Fibroblast of peridontal ligament (primary cell): ENCODE measurements at regions not wholly inside any gene's neighbourhood (a gene's known extent, or its start where the extent isn't known, plus 50 kb on each side); places are given as distances from the start of the nearest gene placed in this dataset.

Experiments used
- DNase-seq: peaks from one replicate; pipeline ENCODE4 v3.0.0-alpha.2; 2010; ENCODE audit errors: extremely low read depth

DNA sequence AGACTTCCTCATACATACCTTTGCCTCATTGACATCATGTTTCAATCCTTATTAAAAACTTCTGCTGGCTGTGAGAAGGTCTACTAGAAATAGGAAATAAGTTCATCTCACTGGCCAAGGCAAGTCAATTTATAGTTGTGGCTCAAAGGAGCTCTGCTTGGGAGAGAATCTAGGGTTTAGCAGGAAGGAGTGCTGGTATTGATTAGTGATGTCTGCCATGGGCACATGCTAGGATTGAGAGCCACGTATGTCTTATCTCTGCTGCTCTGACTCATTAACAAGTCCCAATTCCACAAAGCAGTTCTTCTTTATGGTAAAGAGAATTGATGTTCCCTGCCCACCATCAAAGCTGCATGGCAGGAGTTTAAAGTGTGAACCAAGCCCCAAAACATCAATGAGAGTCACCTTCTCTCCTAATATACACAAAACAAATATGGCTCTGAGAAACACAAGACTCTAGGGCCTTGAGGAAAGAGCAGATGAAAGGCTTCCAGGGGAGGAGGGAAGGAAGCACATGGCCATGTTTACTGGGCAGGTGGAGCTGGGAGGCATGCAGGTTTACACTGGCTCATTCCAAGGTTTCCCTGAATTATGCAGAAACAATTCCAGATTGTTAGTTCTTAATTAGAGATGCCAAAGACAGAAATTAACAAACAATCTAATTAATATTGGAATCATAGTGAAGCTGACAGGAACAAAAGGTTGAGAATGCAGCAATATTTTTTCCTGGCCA lies 931.9 kb upstream of the TMEM132C start:
- DNase-seq: no peak

DNA sequence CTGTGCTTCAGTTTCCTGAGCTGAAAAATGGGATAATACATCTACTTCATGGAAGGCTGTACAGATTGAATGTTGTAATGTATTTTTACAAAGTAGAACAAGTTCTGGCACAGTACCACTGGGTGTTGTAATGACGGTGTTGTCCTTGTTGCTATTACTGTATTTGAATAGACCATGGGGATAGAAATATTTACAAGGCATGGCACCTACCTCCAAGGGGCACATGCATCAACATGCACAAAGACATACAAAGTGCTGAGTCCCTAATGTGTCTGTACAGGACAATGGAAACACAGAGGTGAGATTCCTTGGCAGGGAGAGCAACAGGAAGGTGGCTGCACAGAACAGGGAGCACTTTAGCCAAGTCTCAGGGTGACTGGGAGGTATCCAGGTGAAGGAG lies 930.6 kb upstream of the TMEM132C start:
- DNase-seq: no peak

DNA sequence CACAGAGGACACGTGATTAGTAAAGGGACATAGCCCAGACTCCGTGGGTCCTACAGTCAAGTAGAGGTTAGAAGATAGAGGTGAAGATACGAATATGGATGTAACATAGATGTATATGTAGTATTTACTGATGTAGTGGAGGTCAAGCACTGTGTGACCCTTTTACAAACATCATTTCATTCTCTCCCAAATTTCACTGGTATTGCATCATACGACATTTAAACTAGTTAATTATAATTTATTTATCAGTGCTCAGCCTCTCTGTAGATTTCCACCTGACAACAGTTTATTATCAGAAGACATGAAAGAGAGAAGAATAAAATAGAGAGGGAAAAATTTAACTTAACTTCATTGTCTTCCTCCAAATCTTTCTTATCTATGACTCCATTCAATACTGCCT lies 927.9 kb upstream of the TMEM132C start:
- DNase-seq: no peak

DNA sequence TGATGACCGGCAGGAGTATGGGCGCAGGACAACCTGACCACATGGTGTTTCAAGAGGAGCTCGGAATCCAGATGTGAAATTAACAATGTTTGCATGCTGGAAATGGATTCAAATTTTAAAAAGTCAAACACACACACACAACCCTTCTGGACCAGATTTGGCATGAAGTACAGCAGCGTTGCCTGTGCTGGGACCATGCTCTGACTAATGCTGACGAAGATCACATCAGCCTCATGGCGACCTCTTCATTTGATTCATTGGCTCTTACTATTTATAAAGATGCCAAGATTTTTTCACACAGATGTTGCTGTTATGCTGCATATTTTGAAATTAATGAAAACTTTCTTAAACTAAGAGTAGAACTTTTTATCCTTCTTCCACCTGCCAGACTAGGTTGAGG lies 926.6 kb upstream of the TMEM132C start:
- DNase-seq: no peak

DNA sequence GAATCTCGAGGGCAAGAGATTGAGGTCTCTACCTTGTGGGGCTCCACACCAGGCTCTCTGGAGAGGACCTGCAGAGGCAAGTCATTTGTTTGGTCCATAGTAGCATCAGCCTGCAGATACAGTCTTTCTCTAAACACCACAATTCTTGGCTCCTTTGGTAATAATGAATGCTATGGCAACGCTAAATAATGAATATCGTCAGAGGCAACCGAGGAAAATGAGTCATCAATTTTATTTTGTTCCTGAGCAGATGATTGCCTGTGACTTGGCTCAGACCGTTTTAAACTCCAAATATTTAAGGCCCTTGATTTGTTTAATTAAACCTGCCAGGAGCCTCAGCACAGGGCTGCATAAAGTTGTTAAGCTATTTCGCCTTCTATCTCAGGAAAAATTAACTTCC lies 924.1 kb upstream of the TMEM132C start:
- DNase-seq: peak; percentile 29

DNA sequence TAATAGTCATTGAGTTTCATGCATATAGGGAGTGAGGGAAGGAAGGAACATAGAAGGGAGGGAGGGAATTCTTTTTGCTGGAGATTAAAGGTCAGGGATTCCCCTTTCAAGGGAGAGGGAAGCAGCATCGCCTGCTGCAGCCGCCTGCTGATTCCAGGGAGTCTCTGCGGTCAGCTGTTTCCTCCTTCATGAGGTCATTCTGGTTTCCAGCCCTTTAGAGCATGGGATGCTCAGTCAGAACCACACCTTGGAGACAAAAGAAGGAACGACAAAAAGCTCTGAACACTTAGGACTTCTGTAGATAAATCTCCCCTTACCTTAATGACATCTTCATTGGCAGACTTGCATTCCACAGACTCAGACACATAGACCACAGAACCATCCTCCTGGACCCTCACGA lies 923.0 kb upstream of the TMEM132C start:
- no peak for DNase-seq

DNA sequence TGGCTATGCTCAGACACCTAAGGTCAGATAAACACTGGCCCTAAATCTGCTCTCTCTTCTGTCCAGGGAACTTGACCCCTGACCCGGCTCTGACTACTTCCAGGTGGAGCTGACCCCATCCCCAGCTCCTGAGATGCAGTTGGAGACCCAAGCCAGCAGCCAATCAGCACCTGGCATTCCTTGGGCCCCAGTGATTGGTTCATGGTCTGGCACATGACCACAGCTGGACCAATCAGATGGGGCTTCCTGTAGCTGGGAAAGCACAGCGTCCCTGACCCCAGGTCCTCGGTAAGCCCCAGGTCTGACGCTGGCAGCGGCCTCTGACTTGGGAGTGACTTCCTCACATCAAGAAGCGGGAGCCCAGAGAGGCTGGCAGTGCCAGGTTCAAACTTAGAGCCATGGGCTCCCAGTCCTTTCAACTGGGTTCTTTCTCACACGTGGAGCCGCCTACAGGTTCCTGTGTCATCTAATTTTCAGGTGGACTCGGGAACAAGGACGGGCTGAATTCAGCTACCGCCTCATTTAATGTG lies 915.4 kb upstream of the TMEM132C start:
- no peak for DNase-seq

DNA sequence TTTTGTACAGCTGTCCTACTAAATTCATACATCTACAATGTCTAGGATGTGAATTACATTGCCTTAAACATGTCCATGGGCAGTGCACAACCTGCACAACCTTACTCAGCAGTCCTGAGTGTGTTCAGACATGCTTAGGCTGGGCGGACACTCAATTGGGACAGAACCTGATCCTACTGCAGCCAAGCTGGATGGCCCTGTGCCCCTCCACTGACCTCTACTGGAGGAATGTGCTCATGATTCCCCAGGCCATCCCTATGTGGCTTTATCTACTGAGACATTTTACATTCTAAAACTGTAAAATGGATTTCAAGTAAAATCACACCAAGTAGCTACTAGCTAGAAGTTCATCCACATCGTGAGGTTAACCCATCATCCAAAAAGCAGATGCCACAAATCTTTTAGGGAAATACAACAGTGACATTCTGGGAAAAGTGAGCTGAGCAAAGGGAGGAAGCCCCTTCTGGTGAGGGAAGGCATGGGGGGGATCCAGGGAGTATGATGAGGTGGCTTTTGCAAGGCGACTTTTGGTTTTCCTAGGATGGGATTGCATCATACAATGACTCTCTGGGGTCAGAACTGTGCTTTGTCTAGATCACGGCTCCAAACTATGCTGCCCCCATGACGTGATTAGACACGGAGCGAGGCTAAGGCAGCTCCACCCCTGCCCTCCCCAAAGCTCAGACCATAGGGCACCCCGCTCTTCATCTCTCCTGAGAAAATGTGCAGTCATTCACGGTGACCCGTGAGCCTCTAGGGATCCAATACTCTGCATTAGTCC lies 911.7 kb upstream of the TMEM132C start:
- DNase-seq: peak; percentile 54

DNA sequence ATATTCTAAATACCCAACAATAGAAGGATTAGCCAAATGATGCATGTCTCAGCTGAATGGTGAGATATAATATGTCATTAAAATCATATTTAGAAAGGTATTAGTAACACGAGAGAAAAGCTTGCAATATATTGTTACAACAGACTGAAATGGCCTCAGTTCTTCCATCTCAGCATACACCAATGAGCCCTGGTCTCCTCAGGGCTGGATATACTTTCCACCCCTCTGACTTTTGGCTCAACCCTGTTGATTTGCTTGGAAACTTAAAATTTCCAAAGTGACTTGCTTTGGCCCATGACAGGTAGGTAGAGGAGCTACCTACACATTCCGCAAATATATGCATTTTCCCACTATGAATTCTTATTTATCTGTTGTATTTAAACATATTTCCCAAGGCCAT lies 908.1 kb upstream of the TMEM132C start:
- DNase-seq: no peak

DNA sequence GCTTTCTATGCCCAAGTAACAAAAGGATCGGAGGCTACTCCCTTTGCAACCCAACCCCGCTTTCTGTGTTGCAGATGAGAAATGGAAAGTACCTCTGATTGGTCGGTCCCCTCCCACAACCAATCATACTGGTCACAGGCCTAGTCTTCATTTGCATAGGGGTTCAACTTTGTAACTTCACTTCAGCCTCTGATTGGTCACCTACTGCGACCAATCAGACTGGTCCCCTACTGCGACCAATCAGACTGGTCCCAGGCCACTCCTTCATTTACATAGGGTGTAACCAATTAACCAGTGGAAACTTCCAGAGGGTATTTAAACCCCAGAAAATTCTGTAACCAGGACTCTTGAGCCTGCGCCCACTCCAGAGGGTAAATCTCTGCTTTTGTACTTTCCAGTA lies 906.4 kb upstream of the TMEM132C start:
- no peak for DNase-seq

DNA sequence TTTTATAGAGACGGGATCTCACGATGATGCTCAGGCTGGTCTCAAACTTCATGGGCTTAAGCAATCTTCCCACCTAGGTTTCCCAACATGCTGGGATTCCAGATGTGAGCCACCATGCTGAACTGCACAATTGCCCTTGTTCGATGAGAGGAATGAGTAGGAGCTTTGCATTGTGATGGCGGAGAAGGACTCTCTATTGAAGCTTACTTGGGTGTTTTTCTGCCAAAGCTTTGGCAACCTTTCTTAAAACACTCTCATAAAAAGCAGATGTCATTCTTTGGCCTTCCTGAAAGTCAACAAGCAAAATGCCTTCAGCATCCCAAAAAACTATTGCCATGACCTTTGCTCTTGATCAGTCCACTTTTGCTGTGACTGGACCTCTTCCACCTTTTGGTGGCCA lies 904.8 kb upstream of the TMEM132C start:
- DNase-seq: no peak

DNA sequence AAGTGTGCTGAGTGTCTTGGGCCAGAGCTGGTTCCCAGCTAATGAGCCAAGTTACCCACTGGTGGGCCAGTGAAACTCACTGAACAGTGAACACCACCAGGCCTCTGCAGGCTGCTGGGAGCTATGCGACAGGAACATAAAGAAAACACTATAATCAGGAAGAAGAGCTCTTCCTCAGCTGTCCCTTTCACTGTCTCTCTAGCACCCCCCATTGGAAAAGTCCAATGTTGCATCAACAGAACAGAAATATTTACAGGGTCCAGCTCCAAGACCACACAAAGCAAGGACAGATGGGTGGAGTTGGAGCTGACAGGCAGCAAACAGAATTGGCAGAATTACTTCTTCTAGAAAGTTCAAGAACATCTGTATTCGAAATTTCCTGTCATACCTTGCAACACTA lies 903.6 kb upstream of the TMEM132C start:
- DNase-seq: no peak

DNA sequence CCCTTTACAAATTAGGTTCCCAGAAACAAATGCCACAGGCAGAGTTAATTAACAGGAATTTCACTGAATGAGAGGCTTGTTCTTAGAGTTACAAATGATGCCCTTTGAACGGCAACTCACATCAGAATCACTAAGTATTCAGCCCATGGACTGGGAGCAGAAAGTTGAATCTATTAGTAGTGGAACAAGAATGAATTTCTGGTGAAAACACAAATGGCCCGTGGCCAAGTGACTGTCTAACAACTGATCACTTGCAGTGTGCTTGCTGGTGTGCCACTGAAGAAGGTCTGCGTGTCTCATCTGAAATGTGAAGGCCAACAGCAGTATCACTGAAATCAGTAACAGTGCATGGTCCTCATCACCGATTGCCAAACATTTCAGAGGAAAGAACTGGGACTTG lies 893.4 kb upstream of the TMEM132C start:
- DNase-seq: no peak

DNA sequence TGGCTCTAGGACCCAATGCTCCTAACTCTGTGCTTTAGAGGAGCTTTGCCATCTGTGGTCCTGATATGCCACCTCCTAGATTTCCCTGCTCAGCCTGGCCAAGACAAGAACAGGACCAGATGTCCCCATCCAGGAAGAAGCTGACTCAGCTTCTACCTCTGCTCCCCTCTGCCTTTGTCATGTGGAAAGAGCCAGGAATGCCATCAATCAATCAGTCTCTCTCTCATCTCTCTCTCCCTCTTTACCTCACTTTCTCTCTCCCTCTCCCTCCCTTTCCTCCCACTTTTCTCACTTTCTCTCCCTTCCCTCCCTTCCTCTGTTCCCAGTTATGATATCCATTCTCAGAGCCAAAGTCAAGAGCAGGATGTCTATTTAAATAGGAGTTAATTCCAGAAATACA lies 892.5 kb upstream of the TMEM132C start:
- DNase-seq: no peak

DNA sequence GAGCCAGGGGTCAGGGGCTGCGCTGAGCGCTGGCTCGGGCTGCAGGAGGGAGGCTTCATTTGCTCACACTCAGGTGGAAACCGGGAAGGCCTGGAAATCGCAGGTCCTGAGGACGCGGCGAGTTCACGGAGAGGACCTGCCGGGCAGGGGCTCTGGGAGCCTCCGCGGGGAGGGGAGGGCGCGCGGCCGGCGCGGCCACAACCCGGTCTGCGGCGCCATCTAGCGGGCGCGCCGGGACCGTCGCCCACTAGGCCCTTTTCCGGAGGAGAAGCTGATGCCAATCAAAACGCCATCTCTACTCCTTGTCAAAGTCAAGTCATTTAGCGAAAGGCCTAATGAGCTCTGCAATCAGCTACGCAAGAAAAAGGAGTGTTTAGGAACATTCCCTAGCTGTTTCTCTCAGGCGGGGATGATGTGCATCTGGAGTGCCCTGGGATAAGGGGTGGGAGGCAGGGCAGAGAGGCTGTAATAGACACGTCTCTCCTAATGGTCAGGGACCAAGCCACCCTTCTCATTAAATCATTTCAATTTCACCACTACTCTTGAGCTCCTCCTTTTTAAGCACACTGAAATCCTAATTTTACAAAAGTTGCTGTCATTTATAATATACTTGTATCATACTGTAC lies 885.8 kb upstream of the TMEM132C start:
- DNase-seq: peak; percentile 30

DNA sequence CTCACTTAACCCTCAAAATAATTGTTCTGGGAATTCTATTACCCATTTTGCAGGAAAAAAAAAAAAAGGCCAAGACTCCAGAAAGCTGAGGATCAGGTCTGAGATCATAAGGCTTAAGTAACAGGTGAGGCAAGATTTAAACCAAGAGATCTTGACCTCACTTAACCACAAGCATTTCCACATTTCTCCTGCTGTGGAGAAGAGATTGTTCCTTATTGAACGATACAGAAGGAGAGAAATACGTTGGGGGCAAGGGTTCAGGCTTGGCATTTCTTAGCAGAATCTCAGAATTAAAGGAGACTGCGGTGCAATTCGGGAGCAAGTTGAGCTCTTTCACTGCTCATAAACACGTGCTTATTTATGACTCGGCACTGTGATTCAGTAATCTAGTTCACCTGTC lies 885.3 kb upstream of the TMEM132C start:
- peak; percentile 20 for DNase-seq

DNA sequence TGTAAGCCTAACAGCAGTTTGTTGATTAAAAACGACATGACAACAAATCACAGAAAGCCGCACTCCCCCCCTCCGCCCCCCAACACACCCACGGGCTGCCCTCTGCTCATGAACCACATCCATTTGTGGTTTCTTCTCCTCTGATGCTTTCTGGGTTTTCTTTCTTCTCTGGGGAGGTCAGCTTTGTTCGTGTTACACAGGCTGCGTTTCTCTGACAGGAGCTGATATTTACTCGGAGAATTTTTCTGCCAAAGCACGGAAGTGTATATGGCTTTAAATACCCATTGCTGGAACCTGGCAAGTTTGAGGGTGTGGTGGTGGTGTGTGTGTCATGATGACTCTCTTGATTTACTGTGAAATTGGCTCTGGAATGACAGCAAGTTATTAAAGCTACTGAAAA lies 883.7 kb upstream of the TMEM132C start:
- peak; percentile 60 for DNase-seq

DNA sequence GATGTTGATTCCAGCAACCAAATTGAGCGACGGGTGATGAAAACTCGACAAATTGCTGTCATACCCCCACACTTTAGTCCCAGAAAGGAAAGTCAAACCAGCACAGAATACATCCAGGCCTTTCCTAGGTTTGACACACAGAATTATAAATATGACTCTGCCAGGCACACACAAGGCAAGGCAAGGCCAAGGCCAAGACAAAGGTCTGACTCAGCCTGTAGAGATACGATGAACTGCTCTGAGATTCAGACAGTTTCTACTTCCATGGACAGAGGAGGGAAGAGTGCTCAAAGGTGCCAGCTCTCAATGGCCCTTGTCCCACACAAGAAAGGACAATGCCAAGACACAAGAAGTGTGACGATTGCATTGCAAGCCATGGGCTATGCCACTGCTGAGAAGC lies 880.2 kb upstream of the TMEM132C start:
- no peak for DNase-seq

DNA sequence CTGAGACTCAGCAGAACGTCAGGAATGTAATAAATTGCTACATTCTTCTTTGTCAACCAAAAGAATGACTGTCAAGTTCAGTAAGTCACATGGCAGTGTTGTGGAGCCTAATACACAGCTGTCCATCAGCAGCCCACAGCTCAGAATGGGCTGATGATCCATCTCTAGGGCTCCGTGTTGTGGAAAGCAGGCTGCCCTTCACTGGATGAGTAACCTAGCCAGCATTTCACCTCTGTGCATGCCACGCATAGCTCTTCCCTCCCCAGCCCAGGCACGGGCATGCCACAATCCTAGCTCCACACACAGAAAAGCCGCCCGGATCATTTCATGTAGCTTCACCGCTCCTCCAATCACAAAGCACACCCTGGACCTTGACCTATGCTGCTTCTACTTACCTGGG lies 878.0 kb upstream of the TMEM132C start:
- no peak for DNase-seq

DNA sequence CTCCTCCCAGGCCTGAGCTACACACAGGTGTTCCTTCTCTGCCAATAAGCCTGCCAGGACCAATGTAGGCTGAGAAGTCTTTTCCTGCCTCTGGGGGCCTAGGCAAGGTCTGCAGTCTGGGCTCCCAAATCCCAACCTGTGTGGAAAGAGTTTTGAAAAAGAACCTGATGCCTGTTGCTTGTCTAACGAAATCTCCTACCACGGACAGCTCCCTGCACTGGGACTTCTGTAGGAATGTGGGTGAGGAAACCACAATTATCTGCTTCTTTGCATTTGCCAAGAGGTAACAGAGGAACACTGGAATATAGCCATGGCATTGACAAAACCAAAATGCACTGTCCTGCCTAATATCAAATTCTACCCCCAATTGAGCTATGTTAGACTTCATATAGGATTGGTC lies 877.0 kb upstream of the TMEM132C start:
- DNase-seq: peak; percentile 81

DNA sequence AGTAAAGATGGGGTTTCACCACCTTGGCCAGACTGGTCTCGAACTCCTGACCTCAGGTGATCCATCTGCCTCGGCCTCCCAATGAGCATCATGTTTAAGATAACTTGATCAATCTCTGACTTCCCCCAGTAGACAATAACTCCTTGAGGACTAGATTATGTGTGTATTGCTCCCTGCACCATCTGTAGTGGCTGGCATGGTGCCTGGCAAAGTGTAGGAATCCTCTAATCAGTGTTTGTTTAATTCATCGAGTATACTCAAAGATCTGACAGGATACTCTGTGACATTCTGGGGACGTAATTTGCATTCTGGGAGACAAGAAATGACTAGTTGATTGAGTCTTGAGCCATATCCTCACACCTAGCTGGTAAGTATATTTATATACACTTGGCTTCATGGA lies 873.5 kb upstream of the TMEM132C start:
- DNase-seq: no peak

DNA sequence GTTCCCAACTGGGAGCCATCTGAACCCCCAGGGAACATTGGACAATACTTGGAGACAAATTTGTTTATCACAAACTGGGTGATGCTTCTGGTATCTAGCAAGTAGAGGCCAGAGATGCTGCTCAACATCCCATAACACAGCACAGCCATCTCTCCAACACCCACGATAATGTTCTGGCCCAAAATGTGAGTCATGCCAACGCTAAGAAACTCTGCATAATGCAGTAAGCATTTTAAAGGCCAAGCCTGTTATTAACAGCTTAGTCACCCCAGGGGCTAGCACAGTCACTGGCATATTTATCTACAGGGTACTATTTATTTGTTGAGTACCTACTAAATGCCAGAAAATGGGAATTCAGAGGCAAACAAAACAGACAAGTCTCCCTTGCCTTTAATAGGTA lies 873.1 kb upstream of the TMEM132C start:
- DNase-seq: peak; percentile 62

DNA sequence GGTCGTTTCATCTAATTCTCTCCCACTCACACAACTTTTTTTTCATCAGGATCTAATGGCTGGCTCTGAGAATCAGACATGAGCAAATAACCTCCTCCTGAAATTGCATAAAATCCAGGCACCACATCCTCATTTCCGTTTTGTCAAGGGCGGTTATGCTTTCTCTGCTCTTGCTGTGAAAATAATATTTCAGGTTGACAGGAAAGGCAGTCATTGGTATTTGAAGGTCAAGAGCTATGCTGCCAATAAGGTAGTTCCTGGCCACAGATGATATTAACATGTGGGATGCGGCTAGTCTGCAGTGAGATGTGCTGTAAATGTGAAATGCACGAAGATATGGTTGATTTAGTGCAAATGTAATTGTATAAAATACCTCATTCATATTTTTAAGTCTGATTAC lies 870.2 kb upstream of the TMEM132C start:
- no peak for DNase-seq
